ENCODE measurements at regions not wholly inside any gene's neighbourhood (a gene's known extent, or its start where the extent isn't known, plus 50 kb on each side); places are given as distances from the start of the nearest gene placed in this dataset.

DNA sequence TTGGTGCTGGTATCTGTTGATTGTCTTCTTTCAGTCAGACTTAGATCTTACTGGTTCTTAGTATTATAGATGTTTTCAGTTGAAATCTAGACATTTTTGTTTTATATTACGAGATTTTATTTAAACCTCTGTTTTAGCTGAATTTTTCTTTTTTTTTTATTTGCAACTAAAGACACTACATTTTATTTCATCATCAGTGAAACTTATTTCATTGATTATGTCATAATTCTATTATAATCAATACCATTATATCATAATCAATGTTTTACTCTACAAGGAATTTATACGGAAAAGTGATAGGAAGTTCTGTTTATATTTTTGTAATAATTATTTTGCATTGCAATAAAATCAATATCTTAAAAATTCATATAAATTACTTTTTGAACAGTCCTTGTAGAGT is 477.4 kb upstream of the MDFIC2 start:
- no peak for DNase-seq

DNA sequence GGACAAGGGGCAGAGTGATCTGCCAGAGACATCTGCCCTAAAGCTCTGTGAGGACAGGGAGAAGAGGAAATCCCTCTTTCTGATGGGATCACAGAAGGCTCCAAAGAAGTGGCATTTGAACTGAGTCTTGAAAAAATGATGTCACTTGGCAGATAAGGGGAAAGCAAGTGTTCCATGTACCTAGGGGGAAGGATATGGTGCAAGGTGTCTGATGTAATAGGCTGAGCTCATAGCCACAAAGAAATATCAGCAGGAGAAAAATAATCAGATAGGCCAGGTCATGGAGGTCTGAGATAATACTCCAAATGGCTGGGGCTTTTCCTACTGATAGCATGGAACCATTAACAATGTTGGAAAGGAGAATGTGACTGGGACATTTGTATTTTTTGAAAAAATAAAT is 468.4 kb upstream of the MDFIC2 start:
- no peak for DNase-seq

DNA sequence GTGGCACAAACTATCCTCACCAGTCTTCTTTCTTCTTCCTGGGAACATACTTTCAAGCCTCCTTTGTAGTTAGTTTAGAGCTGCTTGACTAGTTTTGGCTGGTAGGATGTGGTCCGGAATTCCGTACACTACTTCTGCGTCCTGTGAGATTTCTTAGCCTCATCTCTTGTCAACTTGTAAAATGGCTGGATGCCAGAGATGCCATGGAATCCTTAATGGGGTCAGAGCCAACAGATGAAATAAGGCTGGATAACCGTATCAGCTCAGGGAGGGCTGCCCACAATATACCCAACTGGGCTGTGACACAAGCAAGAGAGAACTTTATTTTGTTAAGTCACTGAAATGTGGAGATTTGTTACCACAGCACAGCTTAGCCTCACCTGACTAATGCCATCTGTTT is 466.9 kb upstream of the MDFIC2 start:
- DNase-seq = no peak

DNA sequence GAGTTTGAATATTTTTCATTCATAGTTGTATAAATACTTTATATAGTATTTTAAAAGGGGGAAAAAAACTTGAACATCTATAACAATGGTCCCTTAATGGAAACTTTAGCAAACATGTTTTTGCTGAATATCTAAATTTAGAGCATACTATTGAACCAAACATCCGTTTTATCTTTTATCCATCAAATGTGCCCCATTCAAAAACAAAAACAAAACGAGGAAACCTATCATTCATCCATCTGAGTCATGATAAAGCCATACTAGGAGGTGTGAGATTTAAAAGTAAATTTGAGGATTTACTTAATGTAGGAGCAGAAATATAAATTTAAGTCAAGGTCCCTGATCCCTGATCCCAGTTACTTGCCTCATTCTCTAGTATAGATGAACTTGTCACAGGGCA is 463.6 kb upstream of the MDFIC2 start:
- DNase-seq = no peak

DNA sequence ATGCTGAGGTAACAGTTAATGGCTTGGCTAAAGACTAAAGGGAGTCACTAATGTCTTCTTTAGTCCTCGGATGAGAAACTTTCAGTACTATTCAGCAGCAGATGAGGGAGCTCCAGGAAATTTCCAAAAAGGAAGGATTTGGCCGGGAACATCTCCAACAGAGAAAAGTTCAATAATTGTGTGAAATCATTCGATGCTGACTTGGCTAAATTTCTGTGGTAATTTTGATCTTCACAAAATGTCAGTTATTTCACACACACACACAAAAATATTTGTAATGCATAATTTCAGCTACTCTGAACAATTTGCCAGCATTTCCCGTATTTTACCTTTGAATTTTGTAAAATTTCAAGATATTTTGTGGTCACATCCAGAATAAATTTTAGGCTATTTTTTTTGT is 462.8 kb upstream of the MDFIC2 start:
- no peak for DNase-seq

DNA sequence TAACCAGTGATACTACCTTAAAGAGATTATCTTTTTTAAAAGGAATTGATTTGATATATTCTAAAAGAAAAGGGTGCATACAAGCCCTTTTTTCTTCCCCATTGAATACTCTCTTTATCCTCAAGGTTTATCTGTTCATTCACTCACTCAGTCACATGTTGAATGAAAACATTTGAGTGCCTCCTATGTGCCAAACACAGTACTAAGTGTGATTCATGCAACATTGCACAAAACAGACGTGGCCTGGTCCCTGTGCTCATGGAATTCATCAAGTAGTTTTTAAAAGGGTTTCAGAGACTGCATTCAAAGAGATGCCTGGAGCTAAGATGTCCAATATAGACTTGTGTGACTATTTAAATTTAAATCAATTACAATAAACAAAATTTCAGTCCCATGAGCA is 462.2 kb upstream of the MDFIC2 start:
- no peak for DNase-seq

DNA sequence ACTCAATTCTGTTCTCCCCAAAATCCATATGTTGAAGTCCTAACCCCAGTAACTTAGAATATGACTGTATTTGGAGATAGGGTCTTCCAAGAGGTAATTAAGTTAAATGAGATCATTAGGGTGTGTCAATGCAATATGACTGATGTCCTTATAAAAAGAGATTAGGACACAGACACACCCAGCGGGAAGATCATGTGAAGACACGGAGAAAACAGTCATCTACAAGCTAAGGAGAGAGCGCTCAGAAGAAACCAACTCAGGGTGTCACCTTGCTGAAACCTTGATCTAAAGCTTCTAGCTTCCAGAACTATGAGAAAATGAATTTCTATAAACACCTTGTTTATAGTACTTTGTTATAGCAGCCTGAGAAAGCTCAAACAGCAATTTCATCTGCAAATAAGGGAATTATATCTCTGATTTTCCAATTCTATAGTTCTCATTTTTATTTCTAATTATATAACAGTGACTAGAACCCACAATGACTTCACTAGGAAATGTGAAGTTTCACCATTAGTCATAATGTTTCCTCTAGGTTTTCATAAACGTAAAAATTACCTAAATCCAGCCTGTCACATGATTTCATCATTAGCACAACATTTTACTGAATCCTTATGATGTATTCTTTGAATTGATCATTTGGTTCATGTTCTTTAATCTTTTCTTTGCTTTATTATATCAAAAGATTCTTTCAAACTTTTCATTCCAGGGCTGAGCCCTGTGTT is 459.1 kb upstream of the MDFIC2 start:
- DNase-seq = no peak

DNA sequence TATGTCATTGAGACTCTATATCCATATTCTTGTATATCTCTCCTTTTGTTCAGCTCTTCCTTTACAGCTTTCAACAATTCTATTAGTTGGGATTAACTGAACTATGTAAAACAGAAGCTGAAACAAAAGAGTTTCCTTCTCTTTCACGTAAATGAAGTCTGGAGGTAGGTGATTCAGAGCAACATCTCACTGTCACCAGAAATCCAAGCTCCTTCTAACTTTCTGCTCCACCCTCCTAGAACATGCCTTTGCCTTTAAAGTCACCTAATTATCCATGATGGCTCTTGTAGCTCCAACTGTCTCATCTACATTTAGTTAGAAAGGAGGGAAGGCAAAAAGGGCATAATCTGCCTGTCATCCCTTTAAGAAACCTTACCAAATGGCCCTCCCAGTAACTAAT is 458.2 kb upstream of the MDFIC2 start:
- DNase-seq = no peak

DNA sequence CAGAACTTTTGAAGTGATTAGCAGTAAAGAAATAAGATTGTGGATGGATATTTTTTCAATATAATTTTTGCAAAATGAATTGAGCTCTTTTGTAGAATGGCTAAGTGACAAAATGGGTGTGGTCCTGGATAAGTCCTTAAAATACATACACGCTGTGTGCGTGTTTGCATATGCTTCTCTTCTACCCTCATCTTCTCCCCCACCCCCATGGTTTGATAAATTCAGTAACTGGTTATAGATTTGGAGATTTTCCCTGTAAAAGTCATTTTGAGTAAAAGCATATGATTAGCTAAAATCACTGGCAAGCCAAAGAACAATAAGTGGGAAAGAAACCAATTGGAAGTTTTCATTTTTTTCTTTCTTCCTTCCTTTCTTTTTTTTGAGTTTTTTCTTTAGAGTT is 453.9 kb upstream of the MDFIC2 start:
- DNase-seq = no peak

DNA sequence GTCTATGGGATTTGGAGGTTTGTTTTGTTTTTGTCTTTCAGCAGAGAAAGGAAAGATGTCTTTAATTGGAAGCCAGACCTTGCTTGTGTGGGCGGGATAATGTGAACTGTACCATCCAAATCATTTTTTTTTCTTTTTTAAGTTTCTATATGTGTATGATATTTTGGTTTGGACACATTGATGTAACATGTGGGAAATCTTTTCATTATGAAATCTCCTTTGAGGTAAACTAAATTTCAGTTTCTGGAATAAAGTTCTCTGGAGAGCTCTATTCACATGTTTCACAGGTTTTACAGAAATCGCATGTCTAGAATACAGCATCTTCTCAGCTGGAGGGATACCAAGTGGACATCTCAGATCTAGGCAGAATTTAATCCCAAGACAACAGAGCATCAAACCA is 451.5 kb upstream of the MDFIC2 start:
- no peak for DNase-seq

DNA sequence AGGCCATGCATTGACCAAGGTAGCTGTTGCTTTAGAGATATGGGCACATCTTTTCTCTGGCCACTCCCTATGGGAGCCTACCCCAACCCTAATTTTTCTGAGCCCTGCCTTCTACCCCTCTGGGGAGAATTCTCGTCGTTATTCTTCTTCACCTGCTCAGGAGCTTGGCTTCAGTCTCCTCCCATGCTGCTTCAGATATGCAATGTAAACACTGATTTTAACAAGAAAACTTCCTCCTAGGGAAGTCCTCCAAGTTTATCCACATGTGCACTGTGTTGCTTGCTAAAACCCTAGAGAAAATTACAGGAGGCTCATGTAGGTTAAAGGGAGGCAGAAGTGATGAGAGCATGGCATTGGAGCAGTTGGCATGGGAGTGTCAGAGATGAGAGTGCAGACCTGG is 445.2 kb upstream of the MDFIC2 start:
- DNase-seq = no peak

DNA sequence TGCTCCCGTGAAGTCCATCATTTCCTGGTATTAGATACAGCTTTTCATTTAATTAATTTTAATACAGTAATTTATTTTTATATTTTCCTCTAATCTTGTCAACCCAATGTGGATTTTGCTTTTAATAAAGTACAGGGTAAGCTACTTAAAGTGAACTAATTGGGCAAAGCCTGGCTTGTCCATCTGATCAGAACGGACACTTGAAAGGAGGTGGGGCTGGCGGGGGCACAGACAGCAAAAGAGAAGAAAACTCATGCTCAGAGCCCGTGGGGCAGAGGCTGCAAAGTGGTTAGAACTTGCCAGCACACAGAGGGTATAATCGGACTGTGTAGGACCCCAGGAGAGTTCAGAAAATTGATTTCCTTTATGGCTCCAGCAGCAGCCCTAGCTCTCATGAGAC is 443.1 kb upstream of the MDFIC2 start:
- no peak for DNase-seq

DNA sequence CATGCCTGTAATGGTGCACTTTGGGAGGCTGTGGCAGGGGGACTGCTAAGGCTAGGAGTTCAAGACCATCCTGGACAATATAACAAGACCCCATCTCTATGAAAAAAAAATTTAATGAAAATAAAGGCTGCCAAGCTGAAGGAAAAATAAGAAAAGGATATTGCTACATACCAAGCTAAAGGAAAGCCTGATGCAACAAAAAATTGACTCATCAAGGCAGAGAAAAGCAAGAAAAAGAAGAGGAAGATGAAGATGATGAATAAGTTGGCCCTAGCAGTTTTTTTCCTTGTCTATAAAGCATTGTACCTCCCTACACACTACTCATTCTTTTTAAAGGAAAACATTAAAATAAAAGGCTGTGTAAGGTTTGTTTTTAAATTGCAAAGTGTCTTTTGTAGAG is 441.9 kb upstream of the MDFIC2 start:
- DNase-seq = no peak

DNA sequence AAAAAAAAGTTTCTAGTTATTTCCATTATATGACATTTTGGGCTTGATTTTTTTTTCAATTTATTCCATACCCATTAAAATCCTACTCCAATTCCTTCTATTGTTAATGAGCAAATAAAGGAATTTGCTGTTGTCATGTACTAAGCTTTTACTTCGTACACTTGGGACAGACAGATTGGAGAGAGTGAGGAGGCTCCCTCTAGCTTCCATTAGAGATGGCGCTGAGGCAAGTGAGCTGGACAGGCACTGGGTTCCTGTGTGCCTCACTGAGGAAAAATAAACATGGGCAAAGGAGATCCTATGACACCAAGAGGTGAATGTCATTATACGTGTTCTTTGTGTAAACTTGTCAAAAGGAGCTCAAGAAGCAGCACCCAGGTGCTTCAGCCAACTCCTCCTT is 441.1 kb upstream of the MDFIC2 start:
- DNase-seq = no peak

DNA sequence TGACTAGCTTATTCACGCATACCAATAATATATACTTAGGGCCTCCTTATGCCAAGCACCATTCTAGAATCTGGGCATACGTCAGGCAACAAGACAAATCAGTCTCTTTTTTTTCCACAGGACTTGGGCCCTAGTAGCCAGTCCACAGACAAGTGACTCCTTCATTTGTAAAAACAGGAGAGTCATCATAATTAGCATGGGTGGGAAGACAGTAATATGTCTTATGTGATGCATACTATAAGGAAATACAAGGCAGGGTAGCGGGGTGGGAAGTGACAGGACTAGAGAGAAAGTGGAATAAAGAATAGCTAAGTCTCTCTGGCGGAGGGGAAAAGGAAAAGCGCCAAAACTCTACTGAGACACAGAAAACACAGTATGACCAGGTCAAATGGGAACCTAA is 439.6 kb upstream of the MDFIC2 start:
- no peak for DNase-seq

DNA sequence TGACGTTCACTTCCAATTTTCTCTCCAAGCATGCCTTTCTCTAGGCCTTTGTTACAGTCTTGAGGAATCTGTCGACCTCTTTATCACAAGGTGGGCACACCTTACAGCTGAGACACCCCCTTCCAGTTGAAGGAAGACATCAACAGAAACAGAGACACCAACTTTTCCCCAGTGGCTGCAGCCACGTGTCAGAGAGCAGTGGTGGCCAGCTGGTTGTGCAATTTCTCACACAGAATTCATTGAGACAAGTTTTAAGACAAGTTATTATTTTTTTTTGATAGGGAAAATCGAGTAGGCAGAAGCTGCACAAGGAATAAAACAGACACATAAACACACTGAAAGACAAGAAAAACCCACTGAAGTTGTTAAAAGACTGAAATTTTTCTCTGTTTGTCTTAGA is 436.7 kb upstream of the MDFIC2 start:
- DNase-seq = no peak

DNA sequence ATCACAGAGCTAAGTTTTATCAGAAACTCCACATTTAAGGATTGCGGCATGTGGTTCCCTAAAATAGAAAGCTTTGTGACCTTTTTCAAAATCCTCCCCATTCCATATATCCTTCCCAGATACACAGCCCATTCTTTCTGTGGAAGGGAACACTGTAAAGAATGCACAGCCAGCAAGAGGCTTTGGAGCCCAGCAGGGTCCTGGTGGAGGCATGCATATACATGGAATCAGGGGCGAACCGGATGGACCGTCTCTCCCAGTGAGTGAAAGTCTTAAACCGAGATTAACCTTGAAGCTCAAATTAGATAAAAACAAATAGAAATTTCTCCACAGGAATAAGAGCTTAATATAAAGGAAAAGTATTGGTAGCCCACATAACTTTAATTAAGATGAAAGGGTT is 436.2 kb upstream of the MDFIC2 start:
- no peak for DNase-seq

DNA sequence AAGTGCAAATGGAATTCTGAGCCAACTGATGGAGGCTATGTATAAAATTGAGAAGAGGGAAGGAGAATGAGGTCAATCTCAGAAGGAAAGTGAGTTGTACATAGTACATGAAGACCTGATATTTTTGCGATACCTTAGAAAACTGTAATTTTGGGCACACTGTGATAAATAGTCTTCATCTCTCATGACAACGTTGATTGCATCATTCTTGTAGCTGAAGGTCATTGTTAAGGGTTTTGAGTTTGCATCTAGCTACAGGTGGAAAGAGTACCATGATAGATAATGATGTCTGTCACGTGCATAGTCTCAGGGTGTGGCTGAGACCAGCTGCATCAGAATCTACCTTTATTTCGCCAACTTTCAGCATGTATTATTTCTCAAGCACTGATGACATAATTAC is 435.4 kb upstream of the MDFIC2 start:
- no peak for DNase-seq

DNA sequence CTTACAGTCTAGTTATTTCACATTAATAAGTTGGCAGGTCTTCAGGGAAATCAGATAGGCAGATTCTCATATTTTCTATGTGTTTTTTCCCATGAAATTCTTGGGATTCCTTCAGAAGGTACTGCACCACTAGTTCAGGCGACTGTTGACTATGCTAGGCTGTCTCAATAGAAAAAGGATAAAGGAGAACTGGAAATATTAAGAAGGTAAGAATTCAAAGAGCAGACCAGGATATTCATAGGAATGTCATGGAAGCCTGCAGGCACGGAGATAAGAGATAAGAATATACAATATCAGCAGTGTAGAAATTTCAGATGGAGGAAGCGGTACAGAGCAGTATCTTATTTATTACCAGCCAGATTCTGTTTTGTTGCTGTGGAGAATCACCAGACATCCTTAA is 432.1 kb upstream of the MDFIC2 start:
- DNase-seq = no peak

DNA sequence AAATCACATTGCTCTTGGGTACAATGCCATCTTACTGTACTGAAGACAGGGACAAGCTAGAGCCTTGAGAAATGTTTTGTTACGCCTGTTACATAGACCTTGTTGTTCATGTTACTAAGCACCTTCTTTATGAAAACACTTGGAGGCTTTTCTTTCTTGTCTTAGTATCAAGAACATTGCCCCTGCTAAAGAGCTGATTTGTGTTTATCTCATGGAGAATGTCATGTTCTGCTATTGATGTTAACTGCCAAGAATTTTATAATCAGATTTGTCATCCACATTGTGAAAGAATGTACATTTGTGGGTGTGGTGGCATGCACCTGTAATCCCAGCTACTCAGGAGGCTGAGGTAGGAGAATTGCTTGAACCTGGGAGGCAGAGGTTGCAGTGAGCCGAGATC is 431.3 kb upstream of the MDFIC2 start:
- DNase-seq = no peak

DNA sequence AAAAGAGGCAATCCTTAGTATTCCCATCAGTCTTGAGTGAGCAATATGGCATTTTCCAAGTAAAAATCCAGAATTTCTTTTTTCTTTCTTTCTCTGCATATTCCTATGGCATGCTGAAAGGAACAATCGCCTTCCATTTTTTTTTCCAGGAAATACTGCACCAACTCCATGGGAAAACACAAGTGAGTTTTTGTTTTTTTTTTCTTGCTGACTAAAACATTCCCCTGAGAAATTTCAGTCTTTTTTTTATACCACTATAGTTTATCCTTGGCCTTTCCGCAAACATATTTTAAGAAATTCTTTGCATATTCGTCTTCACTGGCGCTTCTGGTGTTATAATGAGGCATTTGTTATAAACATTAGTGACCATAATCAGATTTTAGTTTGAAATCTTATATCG is 429.6 kb upstream of the MDFIC2 start:
- no peak for DNase-seq

DNA sequence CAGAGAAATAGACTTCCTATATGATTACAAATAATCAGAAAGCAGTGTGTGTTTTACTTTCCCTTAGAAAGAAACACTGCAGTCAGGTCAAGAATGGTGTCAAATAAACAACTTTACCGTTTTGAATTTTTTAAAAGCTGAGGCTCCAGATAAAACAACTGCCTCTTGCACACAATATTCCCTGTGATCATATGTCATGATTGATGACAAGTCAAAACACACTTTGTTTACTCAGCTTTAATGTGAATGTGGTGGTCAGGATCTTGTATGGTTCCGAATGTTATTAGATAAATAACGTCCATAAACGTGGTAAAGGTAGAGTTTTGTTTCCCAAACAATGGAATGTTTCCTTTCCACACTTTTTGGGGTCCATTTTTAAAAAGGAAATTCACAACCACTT is 428.4 kb upstream of the MDFIC2 start:
- DNase-seq = no peak

DNA sequence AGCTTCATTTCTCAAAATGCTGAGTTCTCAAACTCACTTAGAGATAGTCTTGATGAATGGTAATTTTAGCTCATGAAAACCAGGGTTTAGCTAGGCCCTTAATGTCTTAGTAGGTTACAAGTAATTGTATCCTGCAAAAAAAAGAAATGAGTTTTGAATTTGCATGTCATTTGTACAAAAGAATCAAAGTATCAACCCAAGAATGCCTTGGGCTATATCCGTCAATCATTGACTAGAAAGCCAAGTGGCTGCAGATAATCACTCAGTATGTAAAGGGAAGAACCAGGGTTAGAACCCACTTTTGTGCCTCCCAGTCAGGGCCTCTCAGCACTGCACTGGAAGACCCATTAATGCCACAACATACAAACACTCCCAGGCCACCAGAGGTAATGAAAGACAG is 427.6 kb upstream of the MDFIC2 start:
- DNase-seq = no peak

DNA sequence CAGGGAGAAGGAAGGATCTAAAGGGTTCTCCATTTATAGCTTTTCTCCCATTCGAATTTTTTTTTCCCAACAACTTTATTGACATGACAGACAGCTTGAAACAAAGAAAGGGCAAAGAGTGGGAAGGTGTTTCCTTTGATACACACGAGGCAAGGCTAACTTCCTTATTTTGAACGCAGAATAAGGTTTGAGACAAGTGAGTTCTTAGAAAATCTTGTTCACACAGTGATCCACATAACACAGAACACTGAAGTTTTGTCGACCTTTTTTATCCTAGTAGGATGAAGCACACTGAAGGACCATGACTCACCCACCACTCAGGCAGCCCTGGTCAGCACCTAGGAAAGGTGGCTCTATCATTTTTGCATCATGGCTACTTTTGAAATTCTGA is 425.8 kb upstream of the MDFIC2 start:
- DNase-seq = no peak

DNA sequence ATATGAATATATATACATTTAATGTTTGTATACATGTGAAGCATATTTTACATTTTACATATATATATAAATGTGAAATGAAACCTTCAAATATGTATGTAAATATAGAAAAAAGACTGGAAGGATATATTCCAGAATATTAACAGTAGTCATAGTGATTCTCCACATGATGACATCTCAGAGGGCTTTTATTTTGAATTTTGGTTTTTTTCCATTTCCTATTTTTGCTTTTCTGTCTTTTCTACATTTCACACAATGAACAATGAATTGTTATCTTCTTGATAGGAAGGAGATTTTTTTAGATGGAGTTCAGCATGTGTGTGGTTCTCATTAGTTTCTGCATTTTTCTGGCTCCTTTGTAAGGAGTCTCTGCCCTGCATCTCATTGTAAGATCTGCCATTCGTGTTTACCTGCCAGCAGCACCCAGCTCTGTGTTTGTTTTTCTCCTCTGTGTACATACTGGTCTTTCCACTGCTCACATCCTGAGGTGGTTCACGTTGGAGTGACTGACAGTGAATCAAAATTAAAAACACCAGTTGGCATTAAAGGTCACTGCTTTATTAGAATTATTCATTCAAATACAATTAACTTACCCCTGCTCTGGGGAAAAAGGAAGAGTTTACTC is 425.3 kb upstream of the MDFIC2 start:
- no peak for DNase-seq
